H1 (cell line): ENCODE measurements at regions not wholly inside any gene's neighbourhood (a gene's known extent, or its start where the extent isn't known, plus 50 kb on each side); places are given as distances from the start of the nearest gene placed in this dataset.

Experiments used
- HDAC6 ChIP-seq: IDR thresholded peaks from one replicate; pipeline ENCODE4 v1.7.1; 2012; ENCODE audit warnings: low read depth, mild to moderate bottlenecking, inconsistent platforms, low read length, moderate library complexity
- KDM5A ChIP-seq: fragments of 200-600 bp; IDR thresholded peaks from 2 replicates; pipeline ENCODE4 v1.7.1; 2012; ENCODE audit warnings: mild to moderate bottlenecking, low read length, inconsistent platforms, mixed read lengths
- TF ChIP-seq, protein P1 (sequence below): fragments of 300-600 bp; sonication (generic); IDR thresholded peaks from 2 replicates; pipeline ENCODE4 v1.7.1; 2012; ENCODE audit warnings: low read length, moderate library complexity, mild to moderate bottlenecking, inconsistent platforms; ENCODE audit not compliant: insufficient replicate concordance

DNA sequence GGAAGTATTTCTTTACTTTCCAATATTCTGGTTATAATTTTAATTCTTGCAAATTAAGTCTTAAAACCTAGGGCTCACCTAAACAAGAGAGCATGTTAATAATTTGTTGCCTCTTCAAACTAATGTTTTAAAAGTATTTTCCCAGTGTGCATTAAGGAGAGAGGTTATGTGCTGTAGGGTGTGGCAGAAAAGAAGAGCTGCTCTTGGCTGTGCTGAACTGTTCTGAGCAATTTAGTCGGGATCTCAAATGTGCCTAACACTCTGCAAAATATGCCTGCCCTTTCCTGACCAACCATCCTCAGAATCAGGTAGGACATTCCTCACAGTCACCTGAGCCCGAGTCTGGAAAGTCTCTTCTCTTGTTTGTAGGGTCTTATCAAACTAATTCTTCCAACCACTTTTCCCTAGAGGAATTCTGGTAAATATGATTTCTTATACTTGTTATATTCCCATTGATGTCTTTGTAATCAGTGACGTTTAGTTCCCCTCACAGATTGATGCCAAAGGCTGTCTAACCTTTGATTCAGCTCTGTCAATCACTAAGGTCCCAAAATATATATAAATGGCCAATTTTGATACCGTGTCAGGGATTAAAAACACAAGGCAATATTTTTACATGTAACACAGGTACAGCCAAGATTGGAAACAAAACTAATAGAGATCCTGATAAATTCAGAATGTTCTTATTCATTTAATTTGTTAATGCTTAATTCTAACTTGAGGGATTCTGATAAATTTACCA lies 298.4 kb downstream of the ADGB start (continued):
- TF ChIP-seq, protein P1, sequence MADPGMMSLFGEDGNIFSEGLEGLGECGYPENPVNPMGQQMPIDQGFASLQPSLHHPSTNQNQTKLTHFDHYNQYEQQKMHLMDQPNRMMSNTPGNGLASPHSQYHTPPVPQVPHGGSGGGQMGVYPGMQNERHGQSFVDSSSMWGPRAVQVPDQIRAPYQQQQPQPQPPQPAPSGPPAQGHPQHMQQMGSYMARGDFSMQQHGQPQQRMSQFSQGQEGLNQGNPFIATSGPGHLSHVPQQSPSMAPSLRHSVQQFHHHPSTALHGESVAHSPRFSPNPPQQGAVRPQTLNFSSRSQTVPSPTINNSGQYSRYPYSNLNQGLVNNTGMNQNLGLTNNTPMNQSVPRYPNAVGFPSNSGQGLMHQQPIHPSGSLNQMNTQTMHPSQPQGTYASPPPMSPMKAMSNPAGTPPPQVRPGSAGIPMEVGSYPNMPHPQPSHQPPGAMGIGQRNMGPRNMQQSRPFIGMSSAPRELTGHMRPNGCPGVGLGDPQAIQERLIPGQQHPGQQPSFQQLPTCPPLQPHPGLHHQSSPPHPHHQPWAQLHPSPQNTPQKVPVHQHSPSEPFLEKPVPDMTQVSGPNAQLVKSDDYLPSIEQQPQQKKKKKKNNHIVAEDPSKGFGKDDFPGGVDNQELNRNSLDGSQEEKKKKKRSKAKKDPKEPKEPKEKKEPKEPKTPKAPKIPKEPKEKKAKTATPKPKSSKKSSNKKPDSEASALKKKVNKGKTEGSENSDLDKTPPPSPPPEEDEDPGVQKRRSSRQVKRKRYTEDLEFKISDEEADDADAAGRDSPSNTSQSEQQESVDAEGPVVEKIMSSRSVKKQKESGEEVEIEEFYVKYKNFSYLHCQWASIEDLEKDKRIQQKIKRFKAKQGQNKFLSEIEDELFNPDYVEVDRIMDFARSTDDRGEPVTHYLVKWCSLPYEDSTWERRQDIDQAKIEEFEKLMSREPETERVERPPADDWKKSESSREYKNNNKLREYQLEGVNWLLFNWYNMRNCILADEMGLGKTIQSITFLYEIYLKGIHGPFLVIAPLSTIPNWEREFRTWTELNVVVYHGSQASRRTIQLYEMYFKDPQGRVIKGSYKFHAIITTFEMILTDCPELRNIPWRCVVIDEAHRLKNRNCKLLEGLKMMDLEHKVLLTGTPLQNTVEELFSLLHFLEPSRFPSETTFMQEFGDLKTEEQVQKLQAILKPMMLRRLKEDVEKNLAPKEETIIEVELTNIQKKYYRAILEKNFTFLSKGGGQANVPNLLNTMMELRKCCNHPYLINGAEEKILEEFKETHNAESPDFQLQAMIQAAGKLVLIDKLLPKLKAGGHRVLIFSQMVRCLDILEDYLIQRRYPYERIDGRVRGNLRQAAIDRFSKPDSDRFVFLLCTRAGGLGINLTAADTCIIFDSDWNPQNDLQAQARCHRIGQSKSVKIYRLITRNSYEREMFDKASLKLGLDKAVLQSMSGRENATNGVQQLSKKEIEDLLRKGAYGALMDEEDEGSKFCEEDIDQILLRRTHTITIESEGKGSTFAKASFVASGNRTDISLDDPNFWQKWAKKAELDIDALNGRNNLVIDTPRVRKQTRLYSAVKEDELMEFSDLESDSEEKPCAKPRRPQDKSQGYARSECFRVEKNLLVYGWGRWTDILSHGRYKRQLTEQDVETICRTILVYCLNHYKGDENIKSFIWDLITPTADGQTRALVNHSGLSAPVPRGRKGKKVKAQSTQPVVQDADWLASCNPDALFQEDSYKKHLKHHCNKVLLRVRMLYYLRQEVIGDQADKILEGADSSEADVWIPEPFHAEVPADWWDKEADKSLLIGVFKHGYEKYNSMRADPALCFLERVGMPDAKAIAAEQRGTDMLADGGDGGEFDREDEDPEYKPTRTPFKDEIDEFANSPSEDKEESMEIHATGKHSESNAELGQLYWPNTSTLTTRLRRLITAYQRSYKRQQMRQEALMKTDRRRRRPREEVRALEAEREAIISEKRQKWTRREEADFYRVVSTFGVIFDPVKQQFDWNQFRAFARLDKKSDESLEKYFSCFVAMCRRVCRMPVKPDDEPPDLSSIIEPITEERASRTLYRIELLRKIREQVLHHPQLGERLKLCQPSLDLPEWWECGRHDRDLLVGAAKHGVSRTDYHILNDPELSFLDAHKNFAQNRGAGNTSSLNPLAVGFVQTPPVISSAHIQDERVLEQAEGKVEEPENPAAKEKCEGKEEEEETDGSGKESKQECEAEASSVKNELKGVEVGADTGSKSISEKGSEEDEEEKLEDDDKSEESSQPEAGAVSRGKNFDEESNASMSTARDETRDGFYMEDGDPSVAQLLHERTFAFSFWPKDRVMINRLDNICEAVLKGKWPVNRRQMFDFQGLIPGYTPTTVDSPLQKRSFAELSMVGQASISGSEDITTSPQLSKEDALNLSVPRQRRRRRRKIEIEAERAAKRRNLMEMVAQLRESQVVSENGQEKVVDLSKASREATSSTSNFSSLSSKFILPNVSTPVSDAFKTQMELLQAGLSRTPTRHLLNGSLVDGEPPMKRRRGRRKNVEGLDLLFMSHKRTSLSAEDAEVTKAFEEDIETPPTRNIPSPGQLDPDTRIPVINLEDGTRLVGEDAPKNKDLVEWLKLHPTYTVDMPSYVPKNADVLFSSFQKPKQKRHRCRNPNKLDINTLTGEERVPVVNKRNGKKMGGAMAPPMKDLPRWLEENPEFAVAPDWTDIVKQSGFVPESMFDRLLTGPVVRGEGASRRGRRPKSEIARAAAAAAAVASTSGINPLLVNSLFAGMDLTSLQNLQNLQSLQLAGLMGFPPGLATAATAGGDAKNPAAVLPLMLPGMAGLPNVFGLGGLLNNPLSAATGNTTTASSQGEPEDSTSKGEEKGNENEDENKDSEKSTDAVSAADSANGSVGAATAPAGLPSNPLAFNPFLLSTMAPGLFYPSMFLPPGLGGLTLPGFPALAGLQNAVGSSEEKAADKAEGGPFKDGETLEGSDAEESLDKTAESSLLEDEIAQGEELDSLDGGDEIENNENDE: no peak
- TF ChIP-seq KDM5A (no peak), HDAC6 (no peak)
- TF ChIP-seq, all 59 proteins: peak for 0
